Body of pancreas (tissue), 4 donors: ENCODE measurements at regions not wholly inside any gene's neighbourhood (a gene's known extent, or its start where the extent isn't known, plus 50 kb on each side); places are given as distances from the start of the nearest gene placed in this dataset.

Source experiments
- POLR2A ChIP-seq, 3 donors: fragments of 450-650 bp; IDR thresholded peaks; one replicate each; pipeline ENCODE4 v1.6.1; 2016; ENCODE audit warnings: antibody characterized with exemption in 3 of 3, mild to moderate bottlenecking in 2 of 3
- TF ChIP-seq, protein P1 (sequence below), 7 experiments: fragments of 450-650 bp in 4 of 7; fragments of 200-600 bp in 3 of 7; sonication (generic) in 3 of 7; IDR thresholded peaks; one replicate each; pipeline ENCODE4 v1.5.1; 2016 to 2019; ENCODE audit warnings: antibody characterized with exemption in 7 of 7

DNA sequence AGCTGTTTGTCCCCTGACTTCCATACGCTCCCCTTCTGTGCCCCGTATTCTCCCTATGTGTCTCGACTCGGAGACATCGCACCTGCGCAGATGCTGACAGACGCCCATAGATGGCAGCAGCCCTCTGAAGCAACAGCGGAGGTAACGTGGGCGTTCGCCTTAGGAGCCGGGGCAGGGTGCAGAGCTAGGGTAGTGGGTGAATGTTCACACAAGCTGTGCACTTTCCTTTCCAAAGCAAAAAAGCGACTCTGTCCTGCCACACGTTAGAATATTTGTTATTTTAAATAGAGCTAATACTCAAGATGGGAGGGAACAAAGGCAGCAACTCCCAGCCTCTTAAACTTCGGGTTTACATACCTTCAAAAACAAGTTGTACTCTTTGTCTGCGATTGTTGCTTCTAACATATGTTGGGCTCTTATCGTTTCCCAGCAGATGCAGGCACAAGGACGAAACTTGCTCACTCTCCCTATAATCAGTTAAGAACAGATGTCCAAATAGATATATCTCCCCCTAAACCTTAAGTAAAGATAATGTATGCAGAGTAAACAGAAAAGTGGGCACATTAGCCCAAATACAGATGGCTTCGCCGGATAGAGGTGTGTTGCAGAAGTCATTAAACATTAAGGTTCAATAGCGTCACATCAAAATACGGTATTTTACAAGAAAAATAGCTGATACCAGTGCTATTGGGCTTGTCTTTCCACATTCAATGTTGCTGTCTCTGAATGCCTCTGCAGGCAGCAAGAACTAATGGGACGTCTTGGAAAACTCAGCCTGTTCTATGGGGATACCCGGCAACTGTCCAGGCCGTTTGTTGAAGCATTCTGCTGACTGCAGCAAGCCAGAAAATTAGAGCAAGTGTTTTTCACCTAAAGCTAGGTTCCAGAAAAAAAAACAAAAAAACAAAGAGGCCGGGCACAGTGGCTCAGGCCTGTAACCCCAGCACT lies 340.3 kb upstream of the PRKCQ start:
- TF ChIP-seq, protein P1, sequence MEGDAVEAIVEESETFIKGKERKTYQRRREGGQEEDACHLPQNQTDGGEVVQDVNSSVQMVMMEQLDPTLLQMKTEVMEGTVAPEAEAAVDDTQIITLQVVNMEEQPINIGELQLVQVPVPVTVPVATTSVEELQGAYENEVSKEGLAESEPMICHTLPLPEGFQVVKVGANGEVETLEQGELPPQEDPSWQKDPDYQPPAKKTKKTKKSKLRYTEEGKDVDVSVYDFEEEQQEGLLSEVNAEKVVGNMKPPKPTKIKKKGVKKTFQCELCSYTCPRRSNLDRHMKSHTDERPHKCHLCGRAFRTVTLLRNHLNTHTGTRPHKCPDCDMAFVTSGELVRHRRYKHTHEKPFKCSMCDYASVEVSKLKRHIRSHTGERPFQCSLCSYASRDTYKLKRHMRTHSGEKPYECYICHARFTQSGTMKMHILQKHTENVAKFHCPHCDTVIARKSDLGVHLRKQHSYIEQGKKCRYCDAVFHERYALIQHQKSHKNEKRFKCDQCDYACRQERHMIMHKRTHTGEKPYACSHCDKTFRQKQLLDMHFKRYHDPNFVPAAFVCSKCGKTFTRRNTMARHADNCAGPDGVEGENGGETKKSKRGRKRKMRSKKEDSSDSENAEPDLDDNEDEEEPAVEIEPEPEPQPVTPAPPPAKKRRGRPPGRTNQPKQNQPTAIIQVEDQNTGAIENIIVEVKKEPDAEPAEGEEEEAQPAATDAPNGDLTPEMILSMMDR (IDR thresholded peaks at IDR 0.05), result peak; percentile 53 to 75 (median 68)
- TF ChIP-seq POLR2A (IDR thresholded peaks at IDR 0.05), result peak in 1 of 3 donors; percentile 15
